NCI-H345 treated with DMSO at 0.1 percent for 48 hours (cell line): ENCODE measurements at regions not wholly inside any gene's neighbourhood (a gene's known extent, or its start where the extent isn't known, plus 50 kb on each side); places are given as distances from the start of the nearest gene placed in this dataset.

Experiments
- DNase-seq: peaks from one replicate; lab custom pipeline; 2025; ENCODE audit not compliant: unreplicated experiment; lab: John Stamatoyannopoulos, UW

GRCh38 chr22:48015701-48016100 lies 1253.3 kb downstream of the TBC1D22A start:
- DNase-seq, result no peak

- no peak for DNase-seq
Observed at GRCh38 chr22:48004936-48005335, 1242.5 kb downstream of the TBC1D22A start.

GRCh38 chr22:48004038-48004437 lies 1241.6 kb downstream of the TBC1D22A start:
- no peak for DNase-seq

- DNase-seq, result no peak
Observed at GRCh38 chr22:48001101-48001500, 1238.7 kb downstream of the TBC1D22A start.

GRCh38 chr22:47997612-47998011 lies 1235.2 kb downstream of the TBC1D22A start:
- DNase-seq, result no peak

- DNase-seq, result no peak
Observed at GRCh38 chr22:47997052-47997590, 1234.7 kb downstream of the TBC1D22A start.

- no peak for DNase-seq
Observed at GRCh38 chr22:47996446-47996857, 1234.0 kb downstream of the TBC1D22A start.

GRCh38 chr22:47995718-47996117 lies 1233.3 kb downstream of the TBC1D22A start:
- no peak for DNase-seq

GRCh38 chr22:47995264-47995627 lies 1232.8 kb downstream of the TBC1D22A start:
- DNase-seq, result no peak

GRCh38 chr22:47994601-47995263 lies 1232.3 kb downstream of the TBC1D22A start:
- no peak for DNase-seq

- no peak for DNase-seq
Observed at GRCh38 chr22:47994045-47994444, 1231.6 kb downstream of the TBC1D22A start.

- no peak for DNase-seq
Observed at GRCh38 chr22:47990481-47990880, 1228.0 kb downstream of the TBC1D22A start.

- no peak for DNase-seq
Observed at GRCh38 chr22:47987885-47988515, 1225.5 kb downstream of the TBC1D22A start.

GRCh38 chr22:47976219-47976618 lies 1213.8 kb downstream of the TBC1D22A start:
- no peak for DNase-seq

- no peak for DNase-seq
Observed at GRCh38 chr22:47967831-47968230, 1205.4 kb downstream of the TBC1D22A start.

- DNase-seq, result no peak
Observed at GRCh38 chr22:47966316-47966715, 1203.9 kb downstream of the TBC1D22A start.

- DNase-seq, result no peak
Observed at GRCh38 chr22:47965896-47966295, 1203.4 kb downstream of the TBC1D22A start.

GRCh38 chr22:47965066-47965465 lies 1202.6 kb downstream of the TBC1D22A start:
- DNase-seq, result no peak

- DNase-seq, result no peak
Observed at GRCh38 chr22:47963660-47964059, 1201.2 kb downstream of the TBC1D22A start.

GRCh38 chr22:47957649-47958048 lies 1195.2 kb downstream of the TBC1D22A start:
- no peak for DNase-seq

- no peak for DNase-seq
Observed at GRCh38 chr22:47954107-47954506, 1191.7 kb downstream of the TBC1D22A start.

GRCh38 chr22:47944941-47945340 lies 1182.5 kb downstream of the TBC1D22A start:
- DNase-seq, result no peak
